ENCODE measurements at regions not wholly inside any gene's neighbourhood (a gene's known extent, or its start where the extent isn't known, plus 50 kb on each side); places are given as distances from the start of the nearest gene placed in this dataset.

- no peak for TF ChIP-seq CTCF (IDR thresholded peaks at IDR 0.05; ENCODE audit: low read depth, low read length, missing input control)
- TF ChIP-seq ZBTB33 (IDR thresholded peaks at IDR 0.05), result no peak
- TF ChIP-seq SP1 (IDR thresholded peaks at IDR 0.05), result no peak
- TF ChIP-seq NR2F2 (IDR thresholded peaks at IDR 0.05), result no peak
- TF ChIP-seq MAX (IDR thresholded peaks at IDR 0.05), result no peak
Observed at GRCh38 chr2:142722086-142722485, 155.4 kb upstream of the KYNU start.
